GM18520 (cell line): ENCODE measurements at regions not wholly inside any gene's neighbourhood (a gene's known extent, or its start where the extent isn't known, plus 50 kb on each side); places are given as distances from the start of the nearest gene placed in this dataset.

Experiments
- ATAC-seq: cut with Tn5 transposase; IDR thresholded peaks from one replicate; pipeline ENCODE4 v1.9.1; 2021; ENCODE audit not compliant: unreplicated experiment

DNA sequence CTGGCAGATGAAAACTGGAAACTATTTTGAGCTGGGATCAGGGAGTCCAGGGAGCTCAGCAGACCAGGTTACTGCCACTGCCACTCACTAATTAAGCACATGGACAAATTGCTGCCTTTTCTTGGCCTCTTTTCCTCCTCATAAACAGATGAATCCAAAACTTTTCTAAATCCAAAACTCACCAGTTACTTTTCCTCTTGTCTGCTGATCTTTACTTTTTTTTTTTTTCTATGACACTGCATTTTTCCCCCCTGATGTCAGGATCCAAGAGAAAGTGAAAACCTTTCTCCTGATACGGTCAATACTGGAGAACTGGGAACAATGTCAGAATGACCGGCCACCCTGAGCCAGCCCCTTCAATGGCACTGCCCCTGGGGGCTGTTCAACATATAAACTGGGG lies 405.8 kb downstream of the DUSP10 start:
- no peak for ATAC-seq

GRCh38 chr1:221337106-221337505 lies 404.8 kb downstream of the DUSP10 start:
- no peak for ATAC-seq

GRCh38 chr1:221343136-221343535 lies 398.8 kb downstream of the DUSP10 start:
- no peak for ATAC-seq

- no peak for ATAC-seq
Measured at GRCh38 chr1:221343607-221344006, 398.3 kb downstream of the DUSP10 start.

DNA sequence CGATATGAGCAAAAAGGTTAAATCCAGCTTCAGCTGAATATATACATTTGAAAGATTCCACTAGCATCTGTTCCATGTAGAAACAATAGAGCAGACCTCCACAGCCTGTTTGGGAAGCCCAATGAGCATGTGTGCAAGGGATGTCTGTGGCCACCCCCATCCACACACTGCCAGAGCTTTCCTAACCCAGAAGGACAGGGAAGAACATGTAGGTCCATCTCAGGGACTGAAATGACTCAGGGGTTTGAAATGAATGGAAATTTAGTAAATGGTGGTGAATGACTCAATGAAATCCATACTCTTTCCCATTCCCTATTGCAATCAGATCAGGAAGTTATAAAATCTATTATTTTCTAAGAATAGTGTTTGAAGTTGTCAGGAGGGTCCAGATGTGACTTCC lies 397.2 kb downstream of the DUSP10 start:
- no peak for ATAC-seq

GRCh38 chr1:221347706-221348105 lies 394.2 kb downstream of the DUSP10 start:
- ATAC-seq, result no peak

DNA sequence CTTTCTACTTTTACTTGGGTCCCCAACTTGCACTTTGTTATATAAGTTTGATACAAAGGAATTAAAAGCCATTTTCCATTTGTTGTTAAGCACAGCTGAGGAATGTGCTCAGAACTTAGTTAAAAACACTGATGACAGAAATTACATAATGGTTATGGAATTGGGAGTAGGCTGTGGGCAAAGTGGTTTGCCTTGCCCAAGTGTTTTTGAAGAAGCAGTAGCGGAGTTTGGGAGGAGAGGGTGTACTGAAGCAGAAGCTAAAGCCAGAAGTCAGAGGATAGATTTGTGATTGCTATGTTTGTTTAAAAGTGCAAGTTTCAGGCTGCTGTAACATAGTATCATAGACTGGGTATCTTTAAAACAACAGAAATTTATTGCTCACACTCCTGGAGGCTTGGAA lies 391.8 kb downstream of the DUSP10 start:
- no peak for ATAC-seq

- no peak for ATAC-seq
Measured at GRCh38 chr1:221356693-221357092, 385.2 kb downstream of the DUSP10 start.

- no peak for ATAC-seq
Measured at GRCh38 chr1:221363039-221363438, 378.9 kb downstream of the DUSP10 start.

DNA sequence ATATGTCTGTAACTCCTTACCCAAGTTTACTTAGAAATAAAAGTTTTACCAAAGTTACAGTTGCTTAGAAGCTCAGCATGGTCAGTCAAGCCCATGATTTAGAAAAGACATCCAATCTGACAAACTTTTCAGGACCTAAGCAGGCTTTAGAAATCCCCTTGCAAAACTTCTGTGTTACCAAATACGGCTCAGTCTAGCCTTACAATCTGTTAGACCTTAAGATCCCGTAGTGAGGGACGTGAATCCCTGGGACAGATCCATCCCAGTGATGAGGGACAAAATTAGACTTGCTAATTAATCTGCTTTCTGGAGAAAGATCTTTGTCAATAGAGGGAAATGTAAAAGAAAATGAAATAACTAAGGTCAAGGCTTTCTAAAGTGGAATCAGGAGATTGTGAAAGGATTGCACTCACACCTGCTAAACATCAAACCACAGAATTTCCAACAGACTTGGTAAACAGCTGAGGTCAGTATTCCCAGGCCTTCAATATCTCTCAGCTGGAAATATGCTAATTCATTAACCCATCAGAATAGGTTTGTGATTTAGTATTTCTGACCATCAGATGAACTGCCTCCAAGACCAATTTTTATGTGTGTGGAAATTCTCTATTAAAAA lies 375.3 kb downstream of the DUSP10 start:
- ATAC-seq, result no peak

DNA sequence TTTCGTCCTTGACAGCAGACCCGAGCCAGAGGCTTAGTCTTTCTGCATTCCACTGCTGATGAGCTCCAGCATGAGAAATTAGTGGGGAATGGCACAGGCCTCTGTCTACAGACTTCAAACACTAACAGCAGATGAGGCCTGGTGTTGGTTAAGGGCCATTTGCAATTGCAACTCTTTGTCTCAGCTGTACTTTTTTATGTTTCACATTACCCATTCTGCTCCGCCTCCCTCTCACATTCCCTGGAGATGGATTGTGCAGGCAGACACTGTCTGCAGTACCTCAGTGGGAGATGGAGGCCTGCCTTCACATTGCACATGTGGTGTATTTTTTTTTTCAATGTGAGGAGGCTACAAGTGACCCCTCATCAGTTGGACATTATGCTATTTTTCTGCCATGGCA lies 370.2 kb downstream of the DUSP10 start:
- no peak for ATAC-seq

GRCh38 chr1:221373795-221374194 lies 368.1 kb downstream of the DUSP10 start:
- ATAC-seq, result no peak

- no peak for ATAC-seq
Measured at GRCh38 chr1:221376286-221376685, 365.6 kb downstream of the DUSP10 start.

DNA sequence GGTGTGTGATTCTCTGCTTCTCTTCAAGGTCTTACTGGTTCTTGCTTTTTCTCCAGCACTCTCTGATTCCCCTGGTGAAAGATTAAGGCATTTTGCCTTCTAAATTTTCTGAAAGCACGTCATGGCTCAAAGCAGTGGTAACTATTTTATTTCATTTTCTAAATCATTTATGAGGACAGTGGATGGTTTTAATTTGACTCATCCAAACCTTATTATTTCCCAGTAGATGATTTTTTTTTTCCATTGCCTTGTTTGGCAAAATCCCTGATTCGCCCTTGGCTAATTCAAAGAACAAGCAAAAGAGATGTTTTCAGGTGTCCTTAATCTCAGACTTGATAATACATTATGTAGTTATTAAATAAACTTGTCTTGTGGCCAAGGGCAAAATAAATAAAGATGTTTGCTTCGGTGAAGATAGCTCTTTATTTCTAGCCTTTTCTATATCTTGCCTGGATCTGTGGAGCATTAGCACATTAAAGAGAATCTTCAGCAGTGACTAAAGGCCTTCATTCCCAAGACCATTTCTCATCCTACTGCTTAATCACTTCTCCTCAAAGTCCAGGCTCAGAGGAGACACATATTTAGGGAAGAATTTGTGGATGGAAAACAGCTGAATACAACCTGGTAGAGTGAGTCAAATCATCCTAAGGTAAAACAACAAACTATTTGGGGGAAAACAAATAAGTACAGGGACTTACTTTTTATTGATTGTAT lies 359.8 kb downstream of the DUSP10 start:
- ATAC-seq, result no peak

- ATAC-seq, result no peak
Measured at GRCh38 chr1:221392453-221392852, 349.4 kb downstream of the DUSP10 start.

DNA sequence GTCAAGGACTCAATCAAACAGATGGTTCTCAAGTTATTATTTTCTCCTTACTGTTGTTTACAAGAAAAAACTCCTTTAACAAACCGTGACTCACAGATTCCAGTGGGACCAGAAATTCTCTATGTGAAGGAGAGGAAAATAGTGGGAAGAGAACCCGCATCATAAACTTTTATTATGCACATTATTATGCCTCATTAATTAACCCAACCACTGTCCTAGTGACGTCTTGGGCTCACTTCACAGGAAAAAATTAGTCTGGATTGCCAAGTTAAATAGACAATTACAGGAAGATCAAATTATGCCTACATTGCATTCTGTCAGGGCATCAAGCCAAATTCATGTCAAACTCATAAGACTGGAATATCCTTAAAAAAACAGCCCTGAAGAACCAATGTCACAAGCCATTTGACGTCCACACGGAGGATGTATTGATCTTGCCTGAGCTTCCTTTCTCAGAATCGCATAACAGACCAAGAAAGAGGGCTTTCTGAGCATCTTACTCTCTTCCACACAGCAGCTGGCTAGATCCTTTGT lies 347.8 kb downstream of the DUSP10 start:
- ATAC-seq, result no peak

GRCh38 chr1:221396526-221396925 lies 345.4 kb downstream of the DUSP10 start:
- ATAC-seq, result no peak

GRCh38 chr1:221397141-221397540 lies 344.7 kb downstream of the DUSP10 start:
- no peak for ATAC-seq

DNA sequence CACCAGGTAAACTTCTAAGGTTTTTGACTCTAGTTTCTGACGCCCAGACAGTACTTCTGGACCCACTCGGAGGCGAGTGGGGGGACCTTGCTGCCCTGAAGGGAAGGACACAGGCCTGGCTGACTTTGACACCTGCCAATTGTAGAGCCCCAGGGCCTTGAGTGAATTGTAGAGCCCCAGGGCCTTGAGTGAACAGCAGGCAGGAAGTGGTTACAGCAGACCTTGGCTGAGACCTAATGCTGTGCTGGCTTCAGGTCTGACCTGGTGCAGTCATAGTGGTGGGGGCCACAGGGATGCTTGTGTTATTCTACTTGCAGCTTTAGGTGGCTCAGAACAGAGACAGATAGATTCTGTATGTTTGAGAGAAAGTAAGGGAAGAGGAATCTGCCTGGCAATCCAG lies 344.3 kb downstream of the DUSP10 start:
- no peak for ATAC-seq

GRCh38 chr1:221405146-221405545 lies 336.7 kb downstream of the DUSP10 start:
- ATAC-seq, result no peak

DNA sequence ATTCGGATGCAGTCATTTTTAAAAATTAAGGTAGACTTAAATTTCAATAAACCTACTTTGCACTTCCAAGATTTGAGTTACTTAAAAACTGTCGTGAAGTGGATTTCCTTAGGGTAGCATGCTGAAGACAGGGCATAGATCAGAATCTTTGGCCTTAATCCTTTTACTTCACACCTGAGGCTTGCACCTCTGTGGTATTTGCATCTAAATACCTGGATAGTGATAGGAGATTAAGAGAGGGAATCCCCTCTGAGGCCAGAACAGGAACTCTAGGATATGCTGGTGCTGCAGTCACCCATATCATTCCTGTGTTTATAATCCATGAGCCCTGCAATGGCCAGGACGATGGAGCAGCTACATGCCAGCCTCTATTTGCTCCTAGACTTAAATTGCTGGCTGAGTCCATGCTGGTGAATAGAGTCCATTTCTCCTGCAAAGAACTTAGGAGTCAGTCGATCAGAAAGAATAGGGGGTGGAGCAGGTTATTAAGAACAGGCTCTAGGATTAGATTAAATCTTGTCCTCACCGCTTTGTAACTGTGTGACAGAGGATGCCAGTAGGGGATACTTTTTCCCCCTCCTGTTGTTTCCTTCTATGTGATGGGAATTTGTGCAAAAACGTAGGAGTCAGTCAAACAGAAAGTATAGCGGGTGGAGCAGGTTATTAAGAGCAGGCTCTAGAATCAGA lies 333.6 kb downstream of the DUSP10 start:
- ATAC-seq, result no peak

GRCh38 chr1:221411283-221411682 lies 330.6 kb downstream of the DUSP10 start:
- no peak for ATAC-seq
